Stimulated activated CD8-positive, alpha-beta memory T cell treated with anti-CD3 and anti-CD28 coated beads, Interleukin-4, amount 100 ng/mL, for 48 hours (primary cell): ENCODE measurements at regions not wholly inside any gene's neighbourhood (a gene's known extent, or its start where the extent isn't known, plus 50 kb on each side); places are given as distances from the start of the nearest gene placed in this dataset.

Experiments used
- DNase-seq: peaks from one replicate; pipeline ENCODE4 v3.0.0-alpha.2; 2020

DNA sequence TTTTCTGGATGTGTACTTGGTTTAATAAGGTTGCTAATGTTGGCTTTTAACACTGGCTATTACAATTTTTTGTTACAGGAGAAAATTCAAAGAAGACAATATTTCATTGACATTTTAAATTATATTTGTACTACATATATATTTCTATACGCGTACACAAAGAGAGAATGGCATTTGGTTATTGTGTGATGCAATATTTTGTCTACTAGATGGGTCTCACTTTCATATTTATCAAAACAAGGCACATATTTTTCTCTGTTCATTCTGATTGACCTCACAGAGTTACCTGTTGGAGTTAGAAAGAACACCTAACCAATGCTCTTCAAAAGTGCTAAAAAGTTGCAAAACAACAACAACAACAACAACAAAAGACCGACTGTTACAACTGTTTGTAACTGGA, 50.2 kb upstream of the VGLL3 start:
- no peak for DNase-seq
